ENCODE measurements at regions not wholly inside any gene's neighbourhood (a gene's known extent, or its start where the extent isn't known, plus 50 kb on each side); places are given as distances from the start of the nearest gene placed in this dataset.

- TF ChIP-seq NFRKB (IDR thresholded peaks at IDR 0.05) (no peak), FOXK2 (IDR thresholded peaks at IDR 0.05) (no peak), SP1 (IDR thresholded peaks at IDR 0.05) (no peak), ELF4 (IDR thresholded peaks at IDR 0.05) (no peak), HDGF (IDR thresholded peaks at IDR 0.05; ENCODE audit: borderline replicate concordance) (no peak), PKNOX1 (IDR thresholded peaks at IDR 0.05) (no peak), L3MBTL2 (conservative IDR thresholded peaks at IDR 0.05) (no peak), FOXM1 (IDR thresholded peaks at IDR 0.05; ENCODE audit: borderline replicate concordance) (no peak), TARDBP (IDR thresholded peaks at IDR 0.05) (no peak), SUZ12 (IDR thresholded peaks at IDR 0.05) (no peak), CTBP1 (IDR thresholded peaks at IDR 0.05; ENCODE audit: borderline replicate concordance) (no peak), ZNF384 (IDR thresholded peaks at IDR 0.05) (no peak), ARNT (IDR thresholded peaks at IDR 0.05) (no peak), BHLHE40 (IDR thresholded peaks at IDR 0.05; ENCODE audit: borderline replicate concordance) (no peak)
These were observed 174.9 kb upstream of the SMARCAD1 start for GRCh38 chr4:94032754-94033153.
